Activated CD4-positive, alpha-beta T cell treated with anti-CD3 and anti-CD28 coated beads, Interleukin-2, Interleukin-4, amounts not matched to agents 100 ng/mL and 50 ng/mL, durations not matched to agents 16 hours and 8 hours (primary cell): ENCODE measurements at regions not wholly inside any gene's neighbourhood (a gene's known extent, or its start where the extent isn't known, plus 50 kb on each side); places are given as distances from the start of the nearest gene placed in this dataset.
A peak's percentile ranks its signal among the peaks of the same experiment; 100 is the strongest.
"Not testable (repeated sequence)": the region's sequence is repeated elsewhere in the genome, so short reads cannot be mapped to it uniquely, and the experiment has no call there.

Experiments used
- DNase-seq: peaks from one replicate; pipeline ENCODE4 v3.0.0-alpha.2; 2020; ENCODE audit warnings: low spot score

- DNase-seq = no peak
Measured at GRCh38 chr6:6482256-6482655, 106.3 kb upstream of the LY86 start.

DNA sequence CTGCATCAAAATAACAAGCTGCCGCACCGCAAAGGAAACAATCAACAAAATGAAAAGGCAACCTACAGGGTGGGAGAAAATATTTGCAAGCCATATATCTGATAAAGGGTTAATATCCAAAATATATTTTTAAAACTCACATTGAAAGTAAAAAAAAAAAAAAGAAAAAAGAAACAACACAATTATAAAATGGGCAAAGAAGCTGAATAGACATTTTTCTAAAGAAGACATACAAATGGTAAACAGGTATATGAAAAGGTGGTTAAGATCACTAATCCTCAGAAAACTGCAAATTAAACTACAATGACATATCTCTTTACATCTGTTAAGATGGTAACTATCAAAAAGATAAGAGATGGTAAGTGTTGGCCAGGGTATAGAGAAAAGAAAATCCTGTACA, 105.4 kb upstream of the LY86 start:
- DNase-seq = no peak

DNA sequence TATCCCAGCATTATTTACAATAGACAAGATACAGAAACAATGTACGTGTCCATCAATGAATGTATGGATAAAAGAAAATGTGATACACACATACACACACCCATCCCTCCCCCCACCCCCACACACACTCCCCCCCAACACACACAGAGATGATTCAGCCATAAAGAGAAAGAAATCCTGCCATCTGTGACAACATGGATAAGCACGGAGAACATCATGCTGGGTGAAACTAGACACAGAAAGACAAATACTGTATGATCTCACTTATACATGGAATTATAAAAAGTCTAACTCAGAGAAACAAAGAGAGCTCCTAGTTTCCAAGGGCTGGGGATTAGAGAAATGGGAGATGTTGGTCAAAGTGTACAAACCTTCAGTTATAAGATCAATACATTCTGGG, 104.8 kb upstream of the LY86 start:
- DNase-seq = no peak

DNA sequence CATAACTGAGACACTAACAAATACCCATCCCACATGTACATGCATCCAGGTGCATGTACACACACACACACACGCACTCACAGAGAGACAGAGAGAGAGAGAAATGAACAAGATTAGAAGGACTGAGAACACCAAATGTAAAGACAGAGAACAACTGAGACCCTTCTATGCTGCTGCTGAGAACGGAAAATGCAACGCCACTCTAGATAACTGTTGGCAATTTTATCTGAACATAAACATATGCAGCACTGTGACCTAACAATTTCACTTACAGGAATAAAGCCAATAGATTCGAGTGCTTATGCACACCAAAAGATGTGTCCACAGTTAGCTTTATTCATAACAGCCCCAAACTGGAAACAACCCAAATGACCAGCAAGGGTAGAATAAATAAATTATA, 103.8 kb upstream of the LY86 start:
- no peak for DNase-seq

DNA sequence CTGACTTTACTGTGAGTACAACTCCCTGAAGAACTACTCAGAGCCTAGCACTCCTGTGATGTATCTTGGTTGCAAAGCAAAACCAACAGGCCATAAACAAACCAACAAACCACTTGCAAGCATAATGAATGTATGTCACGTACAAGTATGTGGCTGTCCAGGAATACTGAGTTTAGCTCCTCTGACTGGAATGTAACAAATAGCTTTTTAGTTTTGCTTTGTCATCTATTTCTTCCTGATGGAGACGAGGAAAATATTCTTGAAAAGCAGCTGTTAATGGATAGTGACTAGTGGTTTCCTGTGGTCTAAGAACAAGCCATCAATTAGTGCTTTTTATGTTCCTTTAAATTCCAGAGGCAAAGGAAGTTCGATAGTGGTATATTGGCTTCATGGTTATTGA, 101.9 kb upstream of the LY86 start:
- DNase-seq = no peak

GRCh38 chr6:6491761-6492160, 96.8 kb upstream of the LY86 start:
- DNase-seq = no peak

DNA sequence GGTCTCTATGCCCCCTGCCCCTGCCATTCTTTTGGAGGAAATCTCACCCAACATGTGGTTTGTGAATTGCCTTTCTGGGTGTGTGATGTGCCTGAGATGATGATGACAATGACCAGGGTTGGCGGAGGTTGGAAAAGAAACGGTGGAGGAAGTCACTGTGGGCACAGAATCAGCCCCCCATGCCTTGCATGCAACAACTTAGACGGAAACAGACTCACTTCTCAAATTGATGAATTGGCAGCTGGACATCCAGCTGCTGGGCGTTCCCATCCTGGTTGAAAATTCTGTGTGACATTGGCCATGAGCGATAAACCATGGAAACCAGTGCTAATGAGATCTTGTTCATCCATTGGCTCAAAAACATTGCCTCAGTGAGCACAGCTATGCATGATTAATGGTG, 95.8 kb upstream of the LY86 start:
- DNase-seq = no peak

DNA sequence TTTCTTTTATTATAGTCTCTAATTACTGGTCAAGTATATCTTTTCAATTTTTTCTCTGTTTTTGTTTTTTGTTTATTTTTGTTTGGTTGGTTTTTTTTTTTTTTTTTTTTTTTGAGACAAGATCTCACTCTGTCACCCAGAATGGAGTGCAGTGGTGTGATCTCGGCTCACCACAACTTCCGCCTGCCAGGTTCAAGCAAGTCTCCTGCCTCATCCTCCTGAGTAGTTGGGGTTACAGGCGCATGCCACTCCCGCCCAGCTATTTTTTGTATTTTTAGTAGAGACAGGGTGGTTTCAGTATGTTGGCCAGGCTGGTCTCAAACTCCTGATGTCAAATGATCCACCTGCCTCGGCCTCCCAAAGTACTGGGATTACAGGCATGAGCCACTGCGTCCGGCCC, 94.4 kb upstream of the LY86 start:
- not testable (repeated sequence) for DNase-seq

DNA sequence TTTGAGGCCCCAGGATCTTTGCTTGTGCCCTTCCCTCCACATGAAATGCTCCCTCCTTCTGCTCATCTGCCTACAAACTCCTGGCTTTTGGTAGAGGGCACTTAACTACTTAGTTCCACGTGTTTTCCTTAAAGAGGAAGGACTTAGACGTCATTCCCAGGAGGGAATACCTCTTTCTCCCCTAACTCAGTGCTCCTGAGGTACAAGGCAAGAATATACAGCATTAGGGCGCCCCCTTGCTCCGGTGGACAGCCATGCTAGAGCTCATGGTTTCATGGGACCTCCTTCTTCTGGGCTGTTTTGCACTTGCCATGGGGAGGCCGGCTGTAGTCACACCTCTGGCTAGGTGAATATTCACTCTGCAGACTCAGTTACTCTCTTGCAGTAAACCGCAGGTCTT, 93.8 kb upstream of the LY86 start:
- DNase-seq = peak; percentile 8

DNA sequence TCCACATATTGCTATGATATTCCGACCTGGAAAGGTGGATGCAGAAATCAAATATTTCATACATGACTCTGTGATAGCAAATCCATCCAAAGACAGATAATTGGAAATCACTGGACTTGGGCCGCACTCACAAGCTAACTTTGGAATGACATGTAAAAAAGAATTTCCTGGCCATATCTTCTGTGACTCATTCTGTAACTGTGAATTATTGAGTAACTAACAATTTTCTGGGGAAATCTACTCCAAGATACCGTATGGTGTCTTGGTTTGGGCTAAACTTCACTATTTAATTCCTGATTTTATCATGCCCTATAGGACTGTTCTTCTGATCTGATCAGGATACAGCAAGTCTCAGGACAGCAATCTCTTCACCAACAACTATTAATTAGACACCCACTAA, 92.7 kb upstream of the LY86 start:
- DNase-seq = no peak

- no peak for DNase-seq
Measured at GRCh38 chr6:6497541-6497940, 91.0 kb upstream of the LY86 start.

GRCh38 chr6:6497976-6498375, 90.5 kb upstream of the LY86 start:
- DNase-seq = no peak

- no peak for DNase-seq
Measured at GRCh38 chr6:6503191-6503590, 85.3 kb upstream of the LY86 start.

DNA sequence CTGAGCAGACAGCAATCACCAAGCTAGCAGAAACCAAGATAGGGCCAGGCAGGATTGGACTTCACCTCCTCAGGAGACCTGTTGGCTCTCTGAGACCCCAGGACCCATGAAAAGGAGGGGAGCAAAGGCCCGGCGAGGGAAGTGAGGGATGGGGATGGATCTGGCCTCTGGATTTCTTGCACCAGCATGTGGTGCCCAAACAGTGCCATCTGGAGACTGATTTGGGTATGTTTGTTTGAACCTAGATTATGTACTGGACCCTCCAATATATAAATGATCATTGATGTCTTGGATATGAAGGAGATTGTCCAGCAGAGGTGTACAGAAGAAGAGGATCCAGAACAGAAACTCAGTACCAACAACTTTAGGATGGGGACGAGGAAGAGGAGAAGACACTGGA, 83.4 kb upstream of the LY86 start:
- no peak for DNase-seq

DNA sequence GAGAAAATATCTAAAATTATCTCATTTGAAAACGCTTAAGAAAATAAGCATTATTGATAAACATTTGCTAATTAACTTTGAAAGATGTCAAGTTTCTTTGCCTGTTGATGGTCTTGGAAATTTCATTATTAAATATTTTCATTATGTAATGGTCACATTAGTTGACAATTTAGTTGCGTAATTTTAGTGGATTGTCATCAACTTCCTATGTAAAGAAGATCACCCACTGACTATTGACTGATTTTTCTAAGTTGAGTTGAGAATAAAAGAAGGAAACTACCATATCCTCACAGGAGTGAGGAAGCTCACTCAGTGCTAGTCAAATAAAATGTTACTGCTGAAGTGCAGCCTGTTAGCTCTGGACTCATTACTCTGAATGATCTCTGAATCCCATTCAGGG, 79.9 kb upstream of the LY86 start:
- no peak for DNase-seq

DNA sequence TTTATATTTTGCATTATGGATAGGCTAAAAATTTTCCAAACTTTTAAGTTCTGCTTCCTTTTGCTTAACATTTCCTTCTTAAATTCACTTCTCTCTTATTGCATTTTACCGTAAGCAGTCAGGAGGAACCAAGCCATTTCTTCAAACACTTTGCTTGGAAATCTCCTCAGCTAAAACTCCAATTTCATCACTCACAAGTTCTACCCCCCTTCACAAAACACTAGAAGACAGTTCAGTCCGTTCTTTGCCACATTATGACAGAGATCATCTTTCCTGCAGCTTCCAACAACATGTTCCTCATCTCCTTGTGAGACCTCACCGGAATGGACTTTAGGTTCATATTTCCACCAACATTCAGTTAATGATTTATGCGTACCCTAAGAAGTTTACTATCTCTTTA, 79.2 kb upstream of the LY86 start:
- DNase-seq = no peak

- DNase-seq = no peak
Measured at GRCh38 chr6:6512711-6513110, 75.8 kb upstream of the LY86 start.

DNA sequence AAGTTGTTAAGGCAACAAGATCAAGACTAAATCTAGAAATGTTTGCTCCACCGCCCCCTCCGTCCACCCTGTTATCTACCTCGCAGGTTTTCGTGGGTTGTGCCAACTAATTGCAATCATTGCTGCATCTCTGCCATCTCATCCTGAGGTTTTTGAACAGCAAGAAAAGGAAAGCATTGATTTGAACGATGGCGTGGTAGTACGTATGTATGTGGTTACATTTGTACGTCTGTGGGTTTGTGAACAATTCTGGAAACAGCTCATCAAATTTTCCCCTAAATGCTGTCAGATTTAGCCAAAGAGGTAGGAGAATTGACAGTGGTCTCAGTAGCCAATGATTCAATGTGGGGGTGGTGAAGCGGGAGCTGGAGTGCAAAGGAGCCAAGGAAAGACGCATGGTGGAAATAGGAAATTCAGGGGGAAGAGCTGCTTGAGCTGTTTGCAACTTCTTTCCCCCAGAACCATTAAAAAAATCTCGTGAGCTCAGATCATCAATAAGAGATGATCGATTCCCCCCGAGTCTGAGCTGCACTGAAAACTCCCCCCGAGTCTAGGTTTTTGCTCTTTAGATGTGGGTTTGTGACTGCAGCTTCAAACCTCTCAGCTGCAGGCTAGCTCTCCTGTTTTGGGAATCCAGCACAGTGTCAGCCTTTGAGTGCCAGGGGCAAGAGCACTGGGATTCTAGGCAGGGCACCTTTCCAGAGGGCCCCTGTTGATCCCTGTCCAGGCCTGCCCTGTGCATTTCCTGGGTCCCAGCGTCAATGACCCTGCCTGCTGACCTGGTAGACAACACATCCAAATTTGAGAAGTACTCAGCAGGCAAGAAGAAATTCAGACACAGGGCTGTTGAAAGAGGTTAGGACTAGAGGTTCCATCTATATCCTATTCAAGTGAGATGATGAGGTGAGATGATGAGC, 72.6 kb upstream of the LY86 start:
- peak; percentile 89 for DNase-seq

DNA sequence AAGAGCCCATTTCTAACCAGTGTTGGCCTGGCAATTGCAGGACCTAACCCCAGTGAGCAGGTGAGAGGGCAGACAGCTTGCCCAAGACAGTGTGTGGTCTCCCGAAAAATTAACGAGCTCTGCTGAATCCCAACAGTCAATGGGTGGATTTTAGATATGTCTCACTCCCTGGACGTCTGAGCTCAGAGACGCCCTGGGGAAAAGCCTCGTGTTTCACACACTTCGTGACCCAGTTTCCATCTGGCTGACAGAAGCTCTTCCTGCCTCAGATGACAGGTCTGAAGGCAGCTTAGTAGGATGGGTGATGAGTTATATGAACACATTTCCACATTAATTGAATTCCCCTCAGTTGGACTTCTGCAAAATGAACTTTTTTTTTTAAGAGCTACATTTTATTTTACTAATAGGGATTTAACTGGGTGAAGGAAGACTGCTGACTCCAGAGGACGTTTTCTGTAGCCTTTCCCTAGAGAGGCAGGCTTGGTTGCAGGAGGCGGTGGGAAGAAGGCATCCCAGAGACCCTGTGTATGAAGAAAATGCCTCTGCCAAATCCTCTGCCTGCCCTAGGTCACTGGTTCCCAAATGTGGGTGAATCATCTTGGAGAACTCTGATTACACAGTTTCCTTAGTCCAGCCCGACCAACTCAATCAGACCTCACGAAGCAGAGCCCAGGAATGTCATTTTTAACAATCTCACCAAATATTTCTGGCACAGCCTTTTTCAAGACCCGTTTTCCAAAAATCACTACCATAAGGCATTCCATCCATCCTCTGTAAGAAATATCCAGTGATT, 71.7 kb upstream of the LY86 start:
- DNase-seq = peak; percentile 10

DNA sequence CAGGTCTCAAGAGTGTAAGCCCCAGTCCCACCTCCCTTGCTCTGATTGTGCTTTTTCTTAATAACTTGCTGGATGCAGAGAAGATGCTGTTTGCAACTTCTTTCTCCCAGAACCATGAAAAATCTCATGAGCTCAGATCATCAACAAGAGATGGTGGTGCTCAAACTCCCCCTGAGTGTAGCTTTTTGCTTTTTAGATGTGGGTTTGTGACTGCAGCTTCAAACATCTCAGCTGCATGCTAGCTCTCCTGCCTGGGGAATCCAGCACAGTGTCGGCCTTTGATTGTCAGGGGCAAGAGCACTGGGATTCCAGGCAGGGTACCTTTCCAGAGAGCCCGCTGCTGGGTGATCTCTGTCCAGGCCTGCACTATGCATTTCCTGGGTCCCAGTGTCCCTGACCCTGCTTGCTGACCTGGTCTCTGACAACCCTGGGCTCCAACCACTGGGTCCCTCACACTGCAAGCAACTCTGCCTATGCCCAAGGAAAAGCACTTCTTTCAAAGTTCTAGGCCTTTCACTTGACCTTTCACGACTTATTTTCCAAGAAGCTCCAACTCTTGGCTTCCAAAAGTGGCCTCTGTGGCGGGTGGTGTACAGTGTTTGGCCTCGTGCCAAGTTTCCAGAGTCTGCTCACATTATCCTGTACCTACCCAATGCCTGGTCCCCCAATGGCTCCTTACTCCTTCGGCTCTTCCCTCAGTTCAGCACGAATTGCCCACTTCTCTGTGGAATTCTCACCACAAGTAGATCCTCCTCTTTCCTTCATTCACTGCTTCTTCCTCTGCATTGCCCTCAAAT, 69.7 kb upstream of the LY86 start:
- no peak for DNase-seq

DNA sequence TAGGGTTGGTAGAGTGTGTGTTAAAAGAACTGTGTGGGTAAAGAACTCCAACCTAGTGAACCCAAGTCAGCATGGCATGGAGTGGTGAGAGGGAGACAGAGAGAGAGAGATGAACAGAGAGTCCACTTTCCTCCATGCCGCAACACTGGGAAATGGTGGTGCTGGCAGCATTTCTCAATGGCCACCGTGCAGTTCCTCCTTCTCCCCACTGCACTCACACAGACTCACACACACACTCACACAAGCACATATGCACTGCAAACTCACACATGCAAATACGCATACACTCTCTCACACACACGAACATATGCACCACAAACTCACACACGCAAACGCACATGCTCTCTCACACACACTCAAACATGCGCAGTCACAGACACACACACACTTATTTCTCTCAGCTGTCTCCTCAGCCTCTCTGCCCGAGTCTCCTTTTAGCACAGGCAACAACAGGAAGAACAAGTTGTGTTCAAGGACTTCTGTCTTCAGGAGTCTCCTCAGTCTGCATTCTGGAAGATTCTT, 66.5 kb upstream of the LY86 start:
- no peak for DNase-seq

DNA sequence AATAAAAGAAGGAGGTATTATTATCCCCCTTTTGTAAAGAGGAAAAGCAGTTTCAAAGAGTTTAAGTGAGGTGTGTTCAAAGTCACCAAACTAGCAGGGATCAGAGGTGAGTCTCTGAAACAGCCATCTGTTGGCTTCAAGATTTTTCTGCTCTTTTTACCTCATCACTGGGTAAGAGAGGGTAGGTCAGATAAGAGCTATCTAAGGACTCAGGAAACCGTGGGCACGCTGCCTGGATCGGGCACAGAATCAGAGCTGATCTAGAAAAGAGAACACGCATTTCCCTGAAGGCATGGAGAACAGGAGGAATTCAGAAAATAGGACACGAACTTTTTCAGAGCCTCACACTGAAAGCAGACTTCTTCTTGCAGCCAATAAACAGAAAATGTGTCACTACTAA, 65.8 kb upstream of the LY86 start:
- no peak for DNase-seq
